K562 (cell line): ENCODE measurements at regions not wholly inside any gene's neighbourhood (a gene's known extent, or its start where the extent isn't known, plus 50 kb on each side); places are given as distances from the start of the nearest gene placed in this dataset.

Source experiments
- EP300 ChIP-seq: IDR thresholded peaks from 2 replicates; pipeline ENCODE4 v1.6.1; 2012; ENCODE audit warnings: low read length, improper control_type of control experiment
- FOS ChIP-seq: IDR thresholded peaks from 3 replicates; pipeline ENCODE4 v1.6.1; 2011; ENCODE audit not compliant: insufficient read length; ENCODE audit errors: extremely low read depth
- HDAC6 ChIP-seq: IDR thresholded peaks from 2 replicates; pipeline ENCODE4 v1.6.1; 2012; ENCODE audit warnings: low read depth, mild to moderate bottlenecking, control low read depth, inconsistent platforms, low read length, moderate library complexity
- KLF1 ChIP-seq: fragments of 450-650 bp; IDR thresholded peaks from 2 replicates; pipeline ENCODE4 v1.6.1; 2016; ENCODE audit warnings: missing genetic modification characterization, missing compliant biosample characterization
- LARP7 ChIP-seq: fragments of 450-650 bp; IDR thresholded peaks from 2 replicates; pipeline ENCODE4 v1.6.1; 2016
- NFATC3 ChIP-seq: fragments of 450-650 bp; IDR thresholded peaks from 2 replicates; pipeline ENCODE4 v1.6.1; 2017; ENCODE audit warnings: mild to moderate bottlenecking
- NR4A1 ChIP-seq, 2 experiments: fragments of 250-450 bp in 1 of 2; fragments of 450-650 bp in 1 of 2; sonication (Bioruptor Pico) in 1 of 2; IDR thresholded peaks; 2 replicates each; pipeline versions ENCODE4 v1.4.0 to v1.6.1; 2016 to 2020; ENCODE audit warnings: mild to moderate bottlenecking in 2 of 2, missing compliant biosample characterization in 1 of 2, missing genetic modification characterization in 1 of 2, moderate library complexity in 1 of 2
- PRDM10 ChIP-seq: fragments of 450-650 bp; IDR thresholded peaks from 2 replicates; pipeline ENCODE4 v1.6.1; 2018; ENCODE audit not compliant: partially characterized antibody
- SMARCB1 ChIP-seq: IDR thresholded peaks from 2 replicates; pipeline ENCODE4 v1.6.1; 2011; ENCODE audit warnings: improper control_type of control experiment, low read depth; ENCODE audit not compliant: insufficient read length
- SRF ChIP-seq, 2 experiments: fragments of 250-450, 450-650 bp in 1 of 2; sonication (Bioruptor Pico) in 1 of 2; sonication (generic) in 1 of 2; formaldehyde crosslinking; IDR thresholded peaks; 2 replicates each; pipeline versions ENCODE4 v1.5.0 to v1.5.1; 2020 to 2022; ENCODE audit warnings: mild to moderate bottlenecking in 1 of 2, missing genetic modification reagents in 1 of 2
- TF ChIP-seq, protein P1 (sequence below): fragments of 250-450 bp; sonication (Bioruptor Pico); IDR thresholded peaks from 2 replicates; pipeline ENCODE4 v1.9.0; 2021; ENCODE audit warnings: mild to moderate bottlenecking, inconsistent platforms
- TF ChIP-seq, protein P2 (sequence below): fragments of 200-800 bp; sonication (Bioruptor generic); IDR thresholded peaks from 2 replicates; pipeline ENCODE4 v1.6.1; 2016; ENCODE audit warnings: missing genetic modification characterization, missing compliant biosample characterization

DNA sequence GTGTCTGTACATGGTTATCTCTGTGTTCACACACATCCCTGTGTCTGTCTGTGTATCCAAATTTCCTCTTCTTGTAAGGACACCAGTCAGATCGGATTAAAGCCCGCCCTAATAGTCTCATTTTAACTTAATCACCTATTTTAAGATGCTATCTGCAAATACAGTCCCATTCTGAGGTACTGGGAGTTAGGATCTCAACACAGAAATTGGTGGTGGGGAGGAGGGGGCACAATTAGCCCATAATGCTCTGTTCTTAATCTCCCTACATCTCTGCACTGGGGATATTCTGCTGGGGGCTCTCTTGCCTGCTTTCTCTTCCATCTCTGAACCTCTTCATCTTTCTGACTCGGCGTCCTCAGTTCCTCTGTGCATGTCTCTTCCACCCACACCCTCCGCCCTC lies 320.7 kb downstream of the CDC5L start:
- TF ChIP-seq KLF1 (tag), result no peak
- no peak for TF ChIP-seq EP300
- TF ChIP-seq, protein P1, sequence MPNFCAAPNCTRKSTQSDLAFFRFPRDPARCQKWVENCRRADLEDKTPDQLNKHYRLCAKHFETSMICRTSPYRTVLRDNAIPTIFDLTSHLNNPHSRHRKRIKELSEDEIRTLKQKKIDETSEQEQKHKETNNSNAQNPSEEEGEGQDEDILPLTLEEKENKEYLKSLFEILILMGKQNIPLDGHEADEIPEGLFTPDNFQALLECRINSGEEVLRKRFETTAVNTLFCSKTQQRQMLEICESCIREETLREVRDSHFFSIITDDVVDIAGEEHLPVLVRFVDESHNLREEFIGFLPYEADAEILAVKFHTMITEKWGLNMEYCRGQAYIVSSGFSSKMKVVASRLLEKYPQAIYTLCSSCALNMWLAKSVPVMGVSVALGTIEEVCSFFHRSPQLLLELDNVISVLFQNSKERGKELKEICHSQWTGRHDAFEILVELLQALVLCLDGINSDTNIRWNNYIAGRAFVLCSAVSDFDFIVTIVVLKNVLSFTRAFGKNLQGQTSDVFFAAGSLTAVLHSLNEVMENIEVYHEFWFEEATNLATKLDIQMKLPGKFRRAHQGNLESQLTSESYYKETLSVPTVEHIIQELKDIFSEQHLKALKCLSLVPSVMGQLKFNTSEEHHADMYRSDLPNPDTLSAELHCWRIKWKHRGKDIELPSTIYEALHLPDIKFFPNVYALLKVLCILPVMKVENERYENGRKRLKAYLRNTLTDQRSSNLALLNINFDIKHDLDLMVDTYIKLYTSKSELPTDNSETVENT, result no peak
- no peak for TF ChIP-seq FOS
- TF ChIP-seq NR4A1 (CRISPR knock-in tag; IDR thresholded peaks at IDR 0.05), result no peak
- no peak for TF ChIP-seq NR4A1 (tag; IDR thresholded peaks at IDR 0.05)
- no peak for TF ChIP-seq NFATC3
- no peak for TF ChIP-seq PRDM10
- TF ChIP-seq, protein P2, sequence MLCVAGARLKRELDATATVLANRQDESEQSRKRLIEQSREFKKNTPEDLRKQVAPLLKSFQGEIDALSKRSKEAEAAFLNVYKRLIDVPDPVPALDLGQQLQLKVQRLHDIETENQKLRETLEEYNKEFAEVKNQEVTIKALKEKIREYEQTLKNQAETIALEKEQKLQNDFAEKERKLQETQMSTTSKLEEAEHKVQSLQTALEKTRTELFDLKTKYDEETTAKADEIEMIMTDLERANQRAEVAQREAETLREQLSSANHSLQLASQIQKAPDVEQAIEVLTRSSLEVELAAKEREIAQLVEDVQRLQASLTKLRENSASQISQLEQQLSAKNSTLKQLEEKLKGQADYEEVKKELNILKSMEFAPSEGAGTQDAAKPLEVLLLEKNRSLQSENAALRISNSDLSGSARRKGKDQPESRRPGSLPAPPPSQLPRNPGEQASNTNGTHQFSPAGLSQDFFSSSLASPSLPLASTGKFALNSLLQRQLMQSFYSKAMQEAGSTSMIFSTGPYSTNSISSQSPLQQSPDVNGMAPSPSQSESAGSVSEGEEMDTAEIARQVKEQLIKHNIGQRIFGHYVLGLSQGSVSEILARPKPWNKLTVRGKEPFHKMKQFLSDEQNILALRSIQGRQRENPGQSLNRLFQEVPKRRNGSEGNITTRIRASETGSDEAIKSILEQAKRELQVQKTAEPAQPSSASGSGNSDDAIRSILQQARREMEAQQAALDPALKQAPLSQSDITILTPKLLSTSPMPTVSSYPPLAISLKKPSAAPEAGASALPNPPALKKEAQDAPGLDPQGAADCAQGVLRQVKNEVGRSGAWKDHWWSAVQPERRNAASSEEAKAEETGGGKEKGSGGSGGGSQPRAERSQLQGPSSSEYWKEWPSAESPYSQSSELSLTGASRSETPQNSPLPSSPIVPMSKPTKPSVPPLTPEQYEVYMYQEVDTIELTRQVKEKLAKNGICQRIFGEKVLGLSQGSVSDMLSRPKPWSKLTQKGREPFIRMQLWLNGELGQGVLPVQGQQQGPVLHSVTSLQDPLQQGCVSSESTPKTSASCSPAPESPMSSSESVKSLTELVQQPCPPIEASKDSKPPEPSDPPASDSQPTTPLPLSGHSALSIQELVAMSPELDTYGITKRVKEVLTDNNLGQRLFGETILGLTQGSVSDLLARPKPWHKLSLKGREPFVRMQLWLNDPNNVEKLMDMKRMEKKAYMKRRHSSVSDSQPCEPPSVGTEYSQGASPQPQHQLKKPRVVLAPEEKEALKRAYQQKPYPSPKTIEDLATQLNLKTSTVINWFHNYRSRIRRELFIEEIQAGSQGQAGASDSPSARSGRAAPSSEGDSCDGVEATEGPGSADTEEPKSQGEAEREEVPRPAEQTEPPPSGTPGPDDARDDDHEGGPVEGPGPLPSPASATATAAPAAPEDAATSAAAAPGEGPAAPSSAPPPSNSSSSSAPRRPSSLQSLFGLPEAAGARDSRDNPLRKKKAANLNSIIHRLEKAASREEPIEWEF (CRISPR knock-in tag), result no peak
- TF ChIP-seq HDAC6, result no peak
- no peak for TF ChIP-seq LARP7
- TF ChIP-seq SMARCB1, result no peak
- no peak for TF ChIP-seq SRF (CRISPR knock-in tag; IDR thresholded peaks at IDR 0.05)
